Astrocyte of the hippocampus (primary cell): ENCODE measurements at regions not wholly inside any gene's neighbourhood (a gene's known extent, or its start where the extent isn't known, plus 50 kb on each side); places are given as distances from the start of the nearest gene placed in this dataset.
"Not testable (repeated sequence)": the region's sequence is repeated elsewhere in the genome, so short reads cannot be mapped to it uniquely, and the experiment has no call there.

Experiments
- DNase-seq: peaks from one replicate; pipeline ENCODE4 v3.0.0; 2011; ENCODE audit warnings: low read depth, low spot score

DNA sequence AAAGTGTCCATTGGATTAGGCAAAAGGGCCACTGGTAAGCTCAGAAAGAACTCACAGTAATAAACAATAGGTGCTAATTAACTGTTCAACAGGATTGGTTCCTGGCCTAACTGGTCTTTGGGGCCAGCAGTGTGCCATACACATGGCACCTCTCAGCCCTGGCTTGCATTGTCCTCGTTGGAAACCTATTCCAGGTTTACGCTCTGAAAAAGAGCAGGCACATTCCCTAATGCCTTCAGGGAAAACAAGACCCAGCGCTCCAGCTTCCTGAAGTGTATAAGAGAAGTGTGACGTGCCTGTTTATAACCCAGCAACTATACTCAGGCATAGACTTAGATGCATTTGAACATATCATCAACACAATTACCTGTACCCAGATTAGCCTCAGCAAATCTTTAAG, 51.9 kb upstream of the RBM47 start:
- DNase-seq = no peak

DNA sequence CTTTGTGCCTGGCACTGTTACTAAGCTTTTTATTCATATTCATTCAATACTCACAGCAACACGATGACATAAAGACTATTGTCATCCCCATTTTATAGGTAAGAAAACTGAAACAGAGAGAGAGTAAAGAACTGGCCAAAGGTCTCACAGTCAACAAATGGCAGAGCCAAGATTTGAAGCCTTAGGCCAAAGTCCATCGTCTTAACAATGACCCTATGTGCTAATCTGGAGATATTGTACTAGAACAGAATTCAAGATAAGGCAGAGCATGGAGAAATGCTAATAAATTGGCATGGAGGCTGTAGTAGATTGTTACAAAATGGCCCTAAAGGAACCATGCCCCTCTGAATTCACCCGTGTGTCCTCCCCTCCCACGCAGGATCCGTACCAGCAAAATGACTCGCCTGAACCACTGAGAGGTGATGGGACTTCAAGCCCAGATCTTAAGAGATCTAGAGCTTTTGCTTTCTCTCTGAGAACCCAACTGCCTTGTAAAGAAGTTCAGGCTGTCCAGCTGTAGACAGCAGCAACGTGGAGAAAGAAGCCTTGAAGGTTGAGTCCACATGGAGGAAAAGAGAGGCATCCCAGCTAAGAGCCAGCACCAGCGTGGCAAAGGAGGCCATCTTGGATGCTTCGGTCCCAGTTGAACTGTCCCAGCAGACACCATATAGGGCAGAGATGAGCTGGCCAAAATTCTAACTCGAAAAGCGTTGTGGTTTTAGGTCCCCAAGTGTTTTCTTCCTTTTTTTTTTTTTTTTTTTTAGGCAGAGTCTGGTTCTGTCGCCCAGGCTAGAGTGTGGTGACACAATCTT, 52.8 kb upstream of the RBM47 start:
- no peak for DNase-seq

DNA sequence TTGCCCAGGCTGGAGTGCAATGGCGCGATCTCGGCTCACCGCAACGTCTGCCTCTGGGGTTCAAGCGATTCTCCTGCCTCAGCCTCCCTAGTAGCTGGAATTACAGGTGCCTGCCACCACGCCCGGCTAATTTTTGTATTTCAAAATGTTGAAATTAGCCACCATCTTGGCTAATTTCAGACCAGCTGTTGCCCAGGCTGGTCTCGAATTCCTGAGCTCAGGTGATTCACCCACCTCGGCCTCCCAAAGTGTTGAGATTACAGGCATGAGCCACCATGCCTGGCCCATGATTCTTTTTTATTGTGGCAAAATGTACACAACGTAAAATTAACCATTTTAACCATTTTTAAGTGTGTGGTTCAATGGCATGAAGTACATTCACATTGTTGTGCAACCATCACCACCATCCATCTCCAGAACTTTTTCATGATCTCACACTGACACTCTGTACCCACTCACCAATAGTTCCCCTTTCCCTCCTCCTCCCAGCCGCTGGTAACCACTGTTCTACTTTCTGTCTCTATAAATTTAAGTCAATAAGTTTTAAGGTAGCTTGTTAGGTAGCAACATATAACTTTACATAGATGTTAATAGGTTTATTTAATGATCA, 54.0 kb upstream of the RBM47 start:
- not testable (repeated sequence) for DNase-seq

DNA sequence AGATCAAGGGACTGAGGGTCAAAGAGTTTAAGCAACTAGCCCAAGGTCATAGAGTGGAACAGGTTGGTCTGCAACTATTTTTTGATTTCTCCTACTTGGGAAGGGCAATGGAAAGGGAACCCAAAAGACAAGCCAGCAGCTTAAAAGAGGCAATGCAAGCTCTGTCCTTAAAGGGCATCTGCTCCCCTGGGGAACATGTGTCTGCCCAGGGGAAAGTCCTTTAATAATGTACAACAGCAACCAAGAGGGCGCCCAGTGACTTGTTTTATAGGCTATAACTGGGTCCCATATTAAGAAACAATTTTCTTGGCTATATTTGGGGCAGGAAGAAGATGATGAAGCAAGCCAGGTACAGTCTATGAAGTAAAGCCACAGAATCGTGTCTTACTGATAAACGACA, 54.7 kb upstream of the RBM47 start:
- no peak for DNase-seq

DNA sequence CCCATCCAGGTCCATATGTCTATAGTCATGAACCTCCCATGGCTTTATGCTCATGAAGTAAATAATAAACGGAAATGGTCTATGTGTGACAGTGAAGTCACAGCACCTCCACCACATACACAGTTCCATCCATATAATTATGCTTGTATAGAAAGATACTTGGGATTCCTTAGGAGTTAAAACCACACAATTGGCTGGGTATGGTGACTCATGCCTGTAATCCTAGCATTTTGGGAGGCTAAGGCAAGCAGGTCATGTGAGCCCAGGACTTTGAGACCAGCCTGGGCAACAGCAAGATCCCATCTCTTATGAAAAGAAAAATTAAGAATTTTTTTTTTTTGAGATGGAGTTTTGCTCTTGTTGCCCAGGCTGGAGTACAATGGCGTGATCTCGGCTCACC, 55.6 kb upstream of the RBM47 start:
- DNase-seq = peak; percentile 78

DNA sequence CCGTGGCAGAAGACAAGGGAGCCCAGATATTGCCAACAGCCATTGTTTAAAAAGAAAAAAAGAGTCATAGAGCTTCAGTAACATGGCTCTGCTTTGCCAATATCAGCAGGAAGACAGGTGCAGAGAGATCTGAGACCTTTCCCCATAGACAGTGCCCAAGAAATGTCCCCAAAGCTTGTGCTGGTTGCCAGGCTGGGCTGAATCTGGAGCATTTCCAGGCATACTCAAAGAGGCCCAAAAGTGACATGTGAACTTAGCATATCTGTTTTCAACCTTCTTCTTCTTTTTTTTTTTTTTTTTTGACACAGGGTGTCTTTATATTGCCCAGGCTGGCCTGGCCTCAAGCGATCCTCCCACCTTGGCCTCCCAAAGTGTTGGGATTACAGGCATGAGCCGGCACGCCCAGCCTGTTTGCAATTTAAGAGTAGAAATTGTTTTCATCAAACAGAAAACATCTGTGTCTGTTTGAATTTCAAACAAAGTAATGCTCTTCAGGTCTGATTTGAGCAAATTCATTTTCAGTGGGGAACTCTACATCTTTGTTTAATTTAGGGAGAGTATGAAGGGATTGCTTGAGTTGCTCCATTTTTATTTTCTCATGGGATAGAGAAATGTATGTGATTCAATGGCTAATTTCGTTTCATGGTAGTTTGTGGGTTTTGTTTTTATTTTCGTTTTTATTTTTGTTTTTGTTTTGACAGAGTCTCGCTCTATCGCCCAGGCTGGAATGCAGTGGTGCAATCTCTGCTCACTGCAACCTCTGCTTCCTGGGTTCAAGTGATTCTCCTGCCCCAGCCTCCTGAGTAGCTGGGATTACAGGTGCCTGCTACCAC, 56.6 kb upstream of the RBM47 start:
- DNase-seq = no peak

DNA sequence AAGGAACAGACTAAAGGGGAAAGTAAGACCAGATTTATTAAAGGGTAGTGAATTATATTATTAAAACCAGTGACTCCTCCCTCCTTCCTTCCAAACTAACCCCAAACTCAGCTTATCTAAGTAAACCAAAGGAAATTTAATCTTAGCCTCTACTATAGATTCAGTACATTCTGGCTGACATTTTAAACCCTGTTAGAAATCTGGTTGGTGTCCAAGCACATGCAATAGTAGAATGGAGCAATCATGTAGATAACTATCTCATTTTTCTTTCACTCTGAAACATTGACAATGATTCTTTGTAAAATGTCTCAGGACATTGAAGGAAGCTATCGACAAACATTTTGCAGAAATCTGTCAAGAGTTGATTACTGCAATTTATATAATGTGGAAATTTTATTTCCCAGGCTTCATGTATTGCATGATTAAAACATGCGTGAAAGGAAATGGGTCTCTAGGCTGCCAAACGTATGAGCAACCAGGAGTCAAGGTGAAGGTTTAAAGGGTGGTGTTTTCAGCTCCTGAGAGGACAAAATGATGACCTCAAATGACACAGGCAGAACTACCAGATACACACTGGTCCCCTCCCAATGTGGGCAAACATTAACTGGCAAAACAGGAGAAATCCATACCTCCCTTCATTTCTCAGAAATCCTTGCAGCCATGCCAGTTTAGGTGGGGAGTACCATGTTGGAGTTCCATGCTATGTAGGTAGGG, 58.2 kb upstream of the RBM47 start:
- DNase-seq = no peak

DNA sequence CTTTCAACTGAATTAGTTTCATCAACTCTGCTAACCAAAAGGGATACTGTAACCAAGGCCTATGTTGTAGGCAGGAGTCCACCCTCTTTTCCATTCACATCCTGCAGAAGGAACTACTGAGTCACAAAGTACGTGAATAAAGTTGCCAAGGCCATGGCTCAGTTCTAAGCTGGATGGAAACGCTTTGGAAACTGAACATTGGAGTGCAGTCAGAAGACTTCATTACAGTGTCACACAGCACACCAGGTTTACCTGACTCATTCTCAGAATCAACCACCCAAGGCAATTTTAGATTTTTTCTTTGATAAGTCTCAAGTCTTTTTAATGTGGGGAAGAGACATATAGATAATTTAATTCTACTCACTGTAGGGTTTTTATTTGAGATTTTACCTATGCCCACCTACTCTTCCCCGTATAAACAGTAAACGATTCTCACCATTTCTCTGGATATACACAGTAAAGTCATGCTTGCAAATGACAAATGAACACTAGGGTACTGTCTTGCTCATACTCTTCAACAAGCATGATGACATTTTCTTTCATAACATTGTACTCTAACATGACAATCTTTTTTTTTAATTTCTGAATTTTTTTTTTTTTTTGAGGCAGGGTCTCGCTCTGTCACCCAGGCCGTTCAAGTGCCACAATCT, 58.9 kb upstream of the RBM47 start:
- no peak for DNase-seq

DNA sequence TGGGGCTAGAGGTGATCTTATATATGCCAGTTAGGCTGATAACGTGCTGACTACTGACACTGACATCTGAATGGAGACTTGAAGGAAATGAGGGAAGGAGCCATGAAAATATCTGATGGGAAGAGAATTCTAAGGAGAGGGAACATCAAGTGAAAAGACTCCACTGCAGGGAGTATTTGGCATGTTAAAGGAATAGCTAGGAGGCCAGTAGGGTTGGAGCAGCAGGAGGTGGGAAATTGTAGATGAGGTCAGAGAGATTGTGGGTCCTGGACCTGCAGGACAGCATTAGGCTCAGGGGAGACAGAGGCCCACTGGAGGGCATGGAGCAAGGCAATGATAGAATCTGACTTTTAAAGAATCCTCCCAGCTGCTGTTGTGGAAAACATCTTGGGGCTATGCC, 55.8 kb upstream of the NSUN7 start:
- no peak for DNase-seq

DNA sequence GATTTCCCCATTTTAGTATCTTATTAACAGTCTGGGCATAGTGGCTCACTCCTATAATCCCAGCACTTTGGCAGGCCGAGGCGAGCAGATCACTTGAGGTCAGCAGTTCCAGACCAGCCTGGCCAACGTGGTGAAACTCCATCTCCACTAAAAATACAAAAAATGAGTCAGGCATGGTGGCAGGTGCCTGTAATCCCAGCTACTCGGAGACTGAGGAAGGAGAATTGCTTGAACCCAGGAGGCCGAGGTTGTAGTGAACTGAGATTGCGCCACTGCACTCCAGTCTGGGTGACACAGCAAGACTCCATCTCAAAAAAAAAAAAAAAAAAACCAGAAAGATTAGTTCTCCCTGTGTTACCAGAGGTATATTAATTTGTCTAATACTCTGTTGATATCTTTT, 52.3 kb upstream of the NSUN7 start:
- not testable (repeated sequence) for DNase-seq

DNA sequence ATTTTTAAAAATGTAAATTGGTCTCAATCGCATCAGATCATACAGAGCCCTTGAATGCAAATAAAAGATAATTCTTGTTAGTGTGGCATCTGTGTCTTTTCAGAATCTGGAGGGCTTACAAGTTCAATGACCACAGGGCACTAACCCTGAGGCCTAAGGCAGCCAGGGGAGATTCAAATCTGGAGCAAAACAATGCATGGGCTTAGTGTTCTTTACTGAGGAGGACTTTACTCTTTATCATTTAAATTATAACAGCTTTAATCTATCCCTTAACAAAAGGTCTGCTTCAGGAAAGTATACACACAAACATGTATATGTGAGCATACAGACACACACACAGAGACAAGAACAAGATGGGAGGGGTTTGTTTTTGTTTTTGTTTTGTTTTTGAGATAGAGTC, 51.0 kb upstream of the NSUN7 start:
- no peak for DNase-seq

DNA sequence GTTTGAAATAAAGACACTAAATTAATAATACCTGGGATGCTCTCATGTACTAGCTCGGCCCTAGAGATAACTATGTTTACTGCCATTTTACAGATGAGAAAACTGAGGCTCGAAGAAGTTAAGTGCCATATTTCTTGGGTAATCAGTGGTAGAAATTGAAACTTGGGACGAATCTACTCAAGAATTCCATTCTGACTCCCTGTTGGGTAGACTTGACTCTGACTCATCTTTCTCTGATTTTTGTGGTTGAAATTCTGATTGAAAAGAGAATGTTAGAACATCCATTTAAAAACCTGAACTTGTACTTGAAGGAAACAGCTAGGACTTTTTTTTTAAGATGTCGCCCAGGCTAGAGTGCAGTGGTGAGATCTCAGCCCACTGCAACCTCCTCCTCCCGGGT, 50.1 kb upstream of the NSUN7 start:
- DNase-seq = peak; percentile 66
